OCI-LY7 (cell line): ENCODE measurements at regions not wholly inside any gene's neighbourhood (a gene's known extent, or its start where the extent isn't known, plus 50 kb on each side); places are given as distances from the start of the nearest gene placed in this dataset.

Source experiments
- BruUV-seq: library from RNA; stranded (reverse); fragments of 400-500 nt; replicated peaks from 2 replicates; lab custom pipeline; 2021; lab: Mats Ljungman, UMichigan
- CTCF ChIA-PET: fragments of 300-600 bp; sonication (Branson Sonifier 250); formaldehyde crosslinking; loops from one replicate; lab custom pipeline; 2022; ENCODE audit warnings: antibody characterized with exemption; ENCODE audit not compliant: unreplicated experiment; lab: Charles Lee
- POLR2A ChIA-PET: fragments of 300-600 bp; sonication (Branson Sonifier 250); formaldehyde crosslinking; loops from one replicate; lab custom pipeline; 2022; ENCODE audit warnings: antibody characterized with exemption; lab: Charles Lee
- DNase-seq: peaks from one replicate; pipeline ENCODE4 v3.0.0-alpha.2; 2015; ENCODE audit warnings: low spot score
- H2AFZ ChIP-seq: fragments of 200-600 bp; sonication (generic), shearing (Covaris generic); 2 replicates; pipeline ENCODE4 v1.6.1; 2014; ENCODE audit warnings: mild to moderate bottlenecking, antibody characterized with exemption, low read length, moderate library complexity
- H3K27ac ChIP-seq: fragments of 200-600 bp; sonication (generic); 2 replicates; pipeline ENCODE4 v1.5.1; 2014; ENCODE audit warnings: mixed run types, low read depth, mild to moderate bottlenecking, moderate library complexity, low read length, inconsistent platforms; ENCODE audit not compliant: poor library complexity, severe bottlenecking
- H3K36me3 ChIP-seq: fragments of 200-600 bp; sonication (generic); 2 replicates; pipeline ENCODE4 v1.6.1; 2014; ENCODE audit warnings: mild to moderate bottlenecking, antibody characterized with exemption, low read length, moderate library complexity, mixed read lengths; ENCODE audit not compliant: insufficient read depth
- H3K4me1 ChIP-seq: fragments of 200-600 bp; sonication (generic); 2 replicates; pipeline ENCODE4 v1.5.1; 2014; ENCODE audit warnings: mild to moderate bottlenecking, low read length; ENCODE audit not compliant: insufficient read depth, poor library complexity, severe bottlenecking
- H3K4me2 ChIP-seq: fragments of 200-600 bp; sonication (generic); 2 replicates; pipeline ENCODE4 v1.6.1; 2014; ENCODE audit warnings: mild to moderate bottlenecking, low read length
- H3K4me3 ChIP-seq: fragments of 200-600 bp; sonication (generic); 2 replicates; pipeline ENCODE4 v1.5.1; 2014; ENCODE audit warnings: mild to moderate bottlenecking, low read depth, low read length; ENCODE audit not compliant: poor library complexity, severe bottlenecking
- H3K79me2 ChIP-seq: fragments of 200-600 bp; sonication (generic); 2 replicates; pipeline ENCODE4 v1.6.1; 2016; ENCODE audit warnings: low read depth, mild to moderate bottlenecking, low read length, moderate library complexity, mixed read lengths; ENCODE audit not compliant: insufficient read depth
- H3K9me2 ChIP-seq: fragments of 200-600 bp; sonication (generic); 2 replicates; pipeline ENCODE4 v1.6.1; 2016; ENCODE audit warnings: mild to moderate bottlenecking, low read length, mixed read lengths; ENCODE audit not compliant: insufficient read depth
- H3K9me3 ChIP-seq: fragments of 200-600 bp; sonication (generic); 2 replicates; pipeline ENCODE4 v1.6.1; 2014; ENCODE audit warnings: mild to moderate bottlenecking, mixed run types, low read length, mixed read lengths
- H4K20me1 ChIP-seq: fragments of 200-600 bp; sonication (generic); 2 replicates; pipeline ENCODE4 v1.6.1; 2014; ENCODE audit warnings: mild to moderate bottlenecking, antibody characterized with exemption, low read length, moderate library complexity, mixed read lengths; ENCODE audit not compliant: insufficient read depth
- CTCF ChIP-seq: fragments of 200-600 bp; sonication (generic); conservative IDR thresholded peaks from 2 replicates; pipeline ENCODE4 v1.5.1; 2014; ENCODE audit warnings: mild to moderate bottlenecking, antibody characterized with exemption, low read length, moderate library complexity, mixed read lengths
- EZH2phosphoT487 ChIP-seq: fragments of 200-600 bp; sonication (generic); IDR thresholded peaks from 2 replicates; pipeline ENCODE4 v1.6.1; 2018; ENCODE audit warnings: low read depth, borderline replicate concordance, mild to moderate bottlenecking, mixed run types, antibody characterized with exemption, low read length, moderate library complexity, mixed read lengths
- intact Hi-C: fragments of 100-400 bp; cut with micrococcal nuclease; formaldehyde crosslinking; loops from one replicate; pipeline ENCODE4 v1.10.0; 2022; ENCODE audit not compliant: unreplicated experiment

- Histone ChIP-seq H3K36me3 (no peaks in the 10 kb centered on the region), H3K27ac (no peak overlapping the region), H4K20me1 (no peaks in the 10 kb centered on the region), H3K4me3 (no peak overlapping the region), H3K4me2 (no peak overlapping the region), H3K9me2 (no peaks in the 10 kb centered on the region), H3K9me3 (no peaks in the 10 kb centered on the region), H2AFZ (no peak overlapping the region), H3K79me2 (no peaks in the 10 kb centered on the region), H3K4me1 (no peaks in the 10 kb centered on the region)
- no peak for DNase-seq
- intact Hi-C loops: no loop called here
- POLR2A ChIA-PET: no interaction called here
- CTCF ChIA-PET: interaction anchor here (0.6 kb wide), 1 partner anchor 66 kb away, joined by 3 read pairs; no protein-coding TSS in a partner anchor
- TF ChIP-seq CTCF (no peak), EZH2phosphoT487 (no peak)
- BruUV-seq: no TSS peak
Observed at GRCh38 chr2:65622499-65622898, 190.1 kb upstream of the SPRED2 start.

GRCh38 chr2:65620524-65620923 is 188.1 kb upstream of the SPRED2 start:
- Histone ChIP-seq H2AFZ (no peak overlapping the region), H3K27ac (no peak overlapping the region), H3K4me3 (no peak overlapping the region), H3K9me3 (no peaks in the 10 kb centered on the region), H3K36me3 (no peaks in the 10 kb centered on the region), H3K79me2 (no peaks in the 10 kb centered on the region), H3K4me1 (no peaks in the 10 kb centered on the region), H3K9me2 (no peaks in the 10 kb centered on the region), H3K4me2 (no peak overlapping the region), H4K20me1 (no peaks in the 10 kb centered on the region)
- no TSS peak for BruUV-seq
- ChIA-PET POLR2A (interaction anchor here (0.6 to 1.1 kb wide), 2 partner anchors 550 to 801 kb away, joined by 3 read pairs; no protein-coding TSS in a partner anchor), CTCF (no interaction called here)
- TF ChIP-seq EZH2phosphoT487: no peak
- 0 out of 2 replicates have a peak, but pooled peaks have one; percentile 26 for TF ChIP-seq CTCF
- no peak for DNase-seq
- intact Hi-C loops: no loop called here

- POLR2A ChIA-PET: interaction anchor here (0.6 to 1.1 kb wide), 2 partner anchors 549 to 802 kb away, joined by 3 read pairs; no protein-coding TSS in a partner anchor
- Histone ChIP-seq H3K79me2 (no peaks in the 10 kb centered on the region), H3K36me3 (no peaks in the 10 kb centered on the region), H3K4me3 (no peak overlapping the region), H2AFZ (no peak overlapping the region), H3K4me2 (no peak overlapping the region), H3K9me3 (no peaks in the 10 kb centered on the region), H3K4me1 (no peaks in the 10 kb centered on the region), H3K27ac (no peak overlapping the region), H3K9me2 (no peaks in the 10 kb centered on the region), H4K20me1 (no peaks in the 10 kb centered on the region)
- intact Hi-C loops: no loop called here
- no peak for DNase-seq
- no TSS peak for BruUV-seq
- TF ChIP-seq CTCF (no peak), EZH2phosphoT487 (no peak)
- CTCF ChIA-PET: no interaction called here
Observed at GRCh38 chr2:65620026-65620425, 187.6 kb upstream of the SPRED2 start.
